GM19023 (cell line): ENCODE measurements at regions not wholly inside any gene's neighbourhood (a gene's known extent, or its start where the extent isn't known, plus 50 kb on each side); places are given as distances from the start of the nearest gene placed in this dataset.
"Not testable (repeated sequence)": the region's sequence is repeated elsewhere in the genome, so short reads cannot be mapped to it uniquely, and the experiment has no call there.

Source experiments
- ATAC-seq: cut with Tn5 transposase; IDR thresholded peaks from one replicate; pipeline ENCODE4 v1.9.1; 2021; ENCODE audit warnings: mild to moderate bottlenecking, moderate library complexity; ENCODE audit not compliant: unreplicated experiment

DNA sequence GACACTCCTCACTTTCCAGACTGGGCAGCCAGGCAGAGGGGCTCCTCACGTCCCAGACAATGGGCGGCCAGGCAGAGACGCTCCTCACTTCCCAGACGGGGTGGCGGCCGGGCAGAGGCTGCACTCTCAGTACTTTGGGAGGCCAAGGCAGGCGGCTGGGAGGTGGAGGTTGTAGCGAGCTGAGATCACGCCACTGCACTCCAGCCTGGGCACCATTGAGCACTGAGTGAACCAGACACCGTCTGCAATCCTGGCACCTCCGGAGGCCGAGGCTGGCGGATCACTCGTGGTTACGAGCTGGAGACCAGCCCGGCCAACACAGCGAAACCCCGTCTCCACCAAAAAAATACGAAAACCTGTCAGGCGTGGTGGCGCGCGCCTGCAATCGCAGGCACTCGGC, 134.1 kb upstream of the BOD1L1 start:
- not testable (repeated sequence) for ATAC-seq

DNA sequence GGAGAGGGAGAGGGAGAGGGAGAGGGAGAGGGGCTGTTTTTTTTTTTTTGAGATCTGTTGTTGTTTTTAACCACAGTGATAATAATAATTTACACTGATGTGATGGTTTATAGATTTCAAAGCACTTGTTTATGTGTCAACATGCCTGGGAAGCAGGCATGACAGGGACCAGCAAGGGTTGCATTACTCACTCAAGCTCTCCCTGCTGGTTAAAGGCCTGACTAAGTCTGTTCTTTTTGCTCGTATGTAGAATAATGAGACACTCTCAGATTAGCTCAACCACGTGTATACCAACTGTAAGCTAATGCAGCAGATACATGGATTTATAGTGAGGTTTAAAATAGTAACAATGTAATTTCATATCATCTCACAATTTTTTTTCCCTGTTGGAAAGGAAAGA, 134.6 kb upstream of the BOD1L1 start:
- no peak for ATAC-seq

DNA sequence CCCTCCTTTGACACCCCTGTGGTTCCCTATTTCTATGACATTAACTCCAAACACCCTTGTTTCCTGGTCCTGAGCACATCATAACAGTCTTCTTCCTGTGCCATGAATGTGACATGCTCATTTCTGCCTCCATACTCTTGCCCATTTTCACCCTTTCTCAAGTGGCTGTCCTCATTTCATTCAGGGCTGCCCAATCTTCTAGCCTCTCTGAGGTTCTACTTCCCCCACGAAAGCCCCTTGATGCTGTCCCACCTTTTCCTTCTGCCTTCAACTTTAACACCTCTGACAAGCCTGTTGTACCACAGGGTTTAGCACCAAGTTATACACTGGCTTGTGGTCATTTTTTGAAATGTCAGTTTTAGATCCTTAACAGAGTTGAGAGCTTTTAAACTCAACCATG, 136.2 kb upstream of the BOD1L1 start:
- ATAC-seq = no peak

DNA sequence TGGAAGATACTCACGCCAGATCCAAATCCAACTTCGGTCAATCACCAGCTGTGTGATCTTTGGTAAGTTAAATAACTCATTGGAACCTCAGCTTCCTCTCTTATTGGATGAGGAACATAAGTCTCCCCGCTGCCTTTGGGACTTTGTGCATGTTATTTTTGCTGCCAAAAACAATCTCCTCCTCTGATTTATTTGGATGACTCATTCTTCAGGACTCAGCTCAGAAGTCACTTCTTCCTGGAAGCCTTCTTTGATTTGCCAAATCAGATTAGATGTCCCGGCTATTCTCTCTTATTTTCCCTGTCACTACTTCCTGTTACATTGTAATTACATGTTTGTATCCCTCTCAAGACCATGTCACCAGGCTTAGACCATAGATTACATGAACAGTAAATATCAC, 138.0 kb upstream of the BOD1L1 start:
- ATAC-seq = no peak

DNA sequence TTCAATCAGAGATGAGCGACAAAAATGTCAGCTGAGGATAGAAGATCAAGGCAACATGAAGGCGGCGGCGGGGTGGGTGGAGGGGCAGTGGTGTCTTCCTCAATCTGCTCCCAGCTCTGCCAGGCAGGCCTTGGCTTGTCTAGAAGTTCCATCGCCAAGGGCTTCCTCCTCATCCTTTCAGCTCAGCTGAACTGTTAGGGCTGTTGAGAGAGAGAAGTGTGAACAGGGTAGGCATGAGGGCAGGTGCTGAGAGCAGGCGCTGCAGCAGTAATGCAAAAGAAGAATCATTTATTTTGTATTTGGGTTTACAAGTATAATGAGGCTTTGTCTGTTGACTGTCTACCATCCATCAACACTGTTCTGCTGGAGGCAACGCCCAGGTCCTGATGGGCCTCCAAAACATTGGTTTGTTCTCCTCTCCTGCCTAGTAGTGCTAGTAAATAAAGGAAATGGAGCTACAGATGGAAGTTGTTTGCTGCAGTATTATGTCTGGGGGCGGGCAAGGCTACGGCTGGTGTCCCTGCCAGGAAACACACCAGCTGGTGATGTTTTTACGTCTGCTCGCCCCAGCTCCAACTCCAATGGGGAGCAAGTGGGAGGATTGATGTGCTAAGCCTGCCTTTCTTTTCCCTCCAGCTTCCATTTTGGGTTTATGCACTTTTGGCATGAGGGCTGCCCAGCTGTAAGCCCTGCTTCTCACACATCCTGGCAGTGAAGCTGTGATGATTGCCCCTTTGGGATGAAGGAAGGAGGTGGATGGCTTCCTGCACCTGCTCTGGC, 139.4 kb upstream of the BOD1L1 start:
- no peak for ATAC-seq

DNA sequence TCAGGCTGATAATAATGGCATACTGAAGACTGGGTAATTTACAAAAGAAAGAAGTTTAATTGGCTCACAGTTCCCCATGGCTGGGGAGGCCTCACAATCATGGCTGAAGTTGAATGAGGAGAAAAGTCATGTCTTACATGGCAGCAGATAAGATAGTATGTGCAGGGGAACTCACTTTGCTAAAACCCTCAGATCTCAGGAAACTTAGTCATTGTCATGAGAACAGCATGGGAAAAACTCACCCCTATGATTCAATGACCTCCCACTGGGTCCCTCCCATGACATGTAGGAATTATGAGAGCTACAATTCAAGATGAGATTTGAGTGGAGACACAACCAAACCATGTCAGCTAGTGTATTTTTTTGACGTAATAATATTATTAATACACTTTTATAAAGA, 149.8 kb upstream of the BOD1L1 start:
- ATAC-seq = no peak

DNA sequence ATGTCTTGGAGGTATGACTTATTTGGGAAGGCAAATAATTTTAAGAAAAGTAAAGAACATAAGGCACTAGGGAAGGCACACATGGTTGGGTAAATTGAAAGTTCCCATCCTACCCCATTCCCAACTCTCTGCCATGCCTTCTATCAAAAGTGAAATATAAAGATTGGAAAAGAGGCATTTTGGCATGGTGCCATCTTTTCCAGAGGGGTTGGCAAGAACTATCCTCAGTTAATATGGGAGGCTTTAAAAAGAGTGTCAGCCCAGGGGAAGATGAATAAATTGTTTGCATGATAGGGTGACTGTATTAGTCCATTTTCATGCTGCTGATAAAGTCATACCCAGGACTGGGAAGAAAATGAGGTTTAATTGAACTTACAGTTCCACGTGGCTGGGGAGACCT, 150.8 kb upstream of the BOD1L1 start:
- no peak for ATAC-seq

DNA sequence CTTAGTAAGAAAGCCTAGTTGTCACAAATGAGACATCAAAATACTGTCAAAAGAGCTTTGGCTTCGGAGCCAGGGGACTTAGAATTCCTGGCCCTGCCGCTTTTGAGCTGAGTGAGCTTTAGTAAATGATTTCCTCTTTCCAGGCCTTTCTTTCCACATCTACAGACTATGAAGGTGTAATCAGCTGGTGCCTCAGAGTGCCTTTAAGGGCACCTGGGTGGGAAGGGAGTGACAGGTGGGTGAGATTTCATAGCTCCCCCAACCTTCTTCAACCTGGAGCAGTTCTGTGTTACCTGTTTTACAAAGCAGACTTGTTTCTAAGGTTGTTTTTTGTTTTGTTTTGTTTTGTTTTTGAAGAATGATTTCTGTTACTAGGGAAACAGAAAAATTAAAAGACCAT, 154.7 kb upstream of the BOD1L1 start:
- ATAC-seq = no peak

DNA sequence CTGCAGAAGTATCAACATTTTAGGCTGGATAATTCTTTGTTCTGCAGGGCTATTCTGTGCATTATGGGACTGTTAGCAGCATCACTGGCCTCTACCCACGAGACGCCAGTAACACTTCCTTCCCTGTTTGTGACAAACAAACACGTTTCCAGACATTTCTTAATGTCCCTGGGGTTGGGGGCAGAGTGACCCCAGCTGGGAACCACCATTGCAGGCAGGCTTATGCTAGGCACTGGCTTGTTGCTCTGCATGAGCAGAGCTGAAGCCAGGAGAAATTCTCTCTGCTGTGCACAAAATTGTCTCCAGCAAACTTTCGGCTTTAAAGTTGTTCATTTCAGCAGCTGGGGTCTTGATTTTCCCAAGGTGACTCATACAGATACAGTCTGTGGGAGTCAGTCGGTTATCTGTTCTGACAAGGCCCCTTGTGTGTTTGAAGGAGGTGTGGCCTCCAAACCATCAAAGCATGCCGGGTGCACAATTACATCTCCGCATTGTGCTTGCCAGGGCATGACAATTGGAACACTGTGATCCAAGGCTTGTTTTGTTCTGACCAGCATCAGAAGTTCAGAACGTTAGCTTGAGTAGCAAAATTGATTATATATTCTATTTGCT, 156.4 kb upstream of the BOD1L1 start:
- ATAC-seq = peak; percentile 54

DNA sequence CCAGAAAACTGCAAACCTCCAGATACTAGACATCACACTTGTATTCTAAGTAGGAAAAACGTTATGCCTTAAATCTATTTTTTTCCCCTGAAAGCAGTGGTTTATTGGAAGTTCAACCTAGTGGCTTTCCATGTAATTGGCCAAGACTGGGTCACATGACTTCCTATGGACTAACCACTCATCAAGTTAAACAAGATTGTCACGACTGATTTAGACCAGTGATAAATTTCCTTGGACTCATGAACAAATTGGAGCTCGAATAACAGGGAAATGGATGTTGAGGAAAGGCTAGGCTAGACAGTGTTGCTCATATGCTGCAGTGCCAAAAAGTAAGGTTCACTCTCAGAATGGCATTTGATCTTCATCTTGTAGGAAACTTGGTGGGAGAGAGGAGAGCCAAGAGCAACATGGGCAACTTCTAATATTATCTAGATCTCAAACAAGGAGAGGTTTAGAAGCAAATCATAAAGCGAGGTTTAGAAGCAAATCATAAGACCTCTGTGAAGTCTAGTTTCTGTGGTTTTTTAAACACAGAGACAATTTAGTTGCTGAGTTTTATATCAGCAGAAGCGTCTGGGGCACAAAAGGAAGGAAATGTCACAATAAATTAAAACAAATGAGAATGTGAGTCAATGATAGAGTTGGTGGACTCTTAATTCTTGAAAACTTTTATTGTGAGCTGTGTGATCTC, 165.6 kb upstream of the BOD1L1 start:
- ATAC-seq = no peak

DNA sequence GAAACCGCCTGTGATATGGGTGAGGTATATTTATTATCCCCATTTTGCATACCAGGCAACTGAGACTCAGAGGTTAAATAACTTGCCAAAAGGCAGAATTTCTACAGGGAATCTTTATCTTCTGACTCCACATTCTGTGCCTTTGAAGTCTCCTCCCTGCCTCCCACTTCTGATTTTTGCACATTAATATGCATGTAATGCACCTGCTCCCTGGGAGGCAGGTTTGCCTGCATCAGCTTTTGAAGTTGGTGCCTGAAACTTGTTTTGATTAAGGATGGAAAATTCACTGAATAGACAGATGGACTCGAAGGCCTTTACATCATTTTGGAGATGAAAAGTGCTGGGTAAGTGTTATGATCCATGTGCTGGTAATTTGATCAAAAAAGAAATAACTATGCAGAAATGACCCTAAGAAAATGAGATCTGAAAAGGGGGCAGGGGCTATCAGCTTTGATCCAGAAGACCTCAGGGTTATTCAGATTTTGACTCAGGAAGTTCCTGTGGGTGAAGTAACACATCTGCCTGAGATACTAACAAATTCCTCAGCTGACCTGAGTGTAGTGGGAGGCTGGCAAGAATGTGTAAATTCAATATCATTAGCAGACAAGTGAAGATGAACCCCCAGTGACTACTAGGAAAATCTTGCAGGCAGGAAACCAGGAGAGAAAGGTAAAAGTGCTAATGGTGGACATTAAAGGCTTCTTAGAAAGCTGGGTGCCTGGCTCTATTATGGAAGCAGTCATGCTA, 167.5 kb upstream of the BOD1L1 start:
- no peak for ATAC-seq

DNA sequence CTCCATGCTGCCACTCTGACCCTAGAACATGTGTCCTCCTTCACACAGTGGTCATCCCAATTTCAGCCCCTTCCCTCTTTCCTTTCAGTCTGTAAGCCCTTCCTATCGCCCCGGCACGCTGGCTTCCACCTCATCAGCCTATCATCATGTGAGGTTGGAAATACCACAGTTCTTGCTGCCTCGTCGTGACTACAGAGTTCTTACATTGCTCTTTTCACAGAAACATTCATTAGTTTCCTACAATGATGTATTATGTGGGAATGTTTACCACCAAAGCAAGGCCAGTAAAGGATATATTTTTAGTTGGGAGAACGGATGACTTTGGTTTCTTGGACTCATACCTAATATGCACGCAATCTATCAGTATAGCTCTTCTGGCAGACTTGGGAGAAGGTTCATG, 169.5 kb upstream of the BOD1L1 start:
- ATAC-seq = no peak

DNA sequence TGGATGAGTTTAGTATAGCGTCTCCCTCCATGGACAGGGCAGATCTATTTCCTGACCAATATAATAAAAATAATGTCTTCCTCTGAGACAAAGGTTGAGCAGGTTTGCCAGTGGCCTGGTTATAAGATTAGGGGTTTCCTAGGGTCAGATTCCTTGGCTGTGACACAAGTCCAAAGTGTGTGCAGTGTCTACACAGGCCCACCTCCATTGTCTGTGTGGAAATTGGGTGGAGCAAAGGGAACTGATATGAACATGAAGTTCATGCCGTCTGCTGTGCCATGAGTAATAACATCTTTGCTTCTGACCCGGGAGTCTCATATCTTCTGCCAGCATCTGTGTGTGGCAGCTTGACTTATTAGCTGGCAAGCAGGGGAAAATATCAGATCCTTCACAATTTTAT, 187.7 kb upstream of the BOD1L1 start:
- no peak for ATAC-seq

DNA sequence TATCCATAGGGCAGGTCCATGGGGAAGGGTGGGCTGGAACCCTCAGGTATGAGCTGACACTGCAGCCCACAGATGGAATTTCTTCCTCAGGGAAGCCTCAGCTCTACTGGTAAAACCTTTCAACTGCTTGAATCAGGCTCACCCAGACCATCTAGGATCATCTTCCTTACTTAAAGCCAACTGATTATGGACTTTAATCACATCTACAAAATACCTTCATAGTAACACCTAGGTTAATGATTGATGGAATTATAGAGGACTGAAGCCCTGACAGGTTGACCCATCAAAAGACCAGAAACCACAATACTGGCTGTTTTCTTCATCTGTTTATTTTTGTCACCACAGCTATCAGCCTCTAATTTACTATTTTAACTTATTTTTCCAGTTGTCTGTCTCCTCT, 188.9 kb upstream of the BOD1L1 start:
- ATAC-seq = no peak

DNA sequence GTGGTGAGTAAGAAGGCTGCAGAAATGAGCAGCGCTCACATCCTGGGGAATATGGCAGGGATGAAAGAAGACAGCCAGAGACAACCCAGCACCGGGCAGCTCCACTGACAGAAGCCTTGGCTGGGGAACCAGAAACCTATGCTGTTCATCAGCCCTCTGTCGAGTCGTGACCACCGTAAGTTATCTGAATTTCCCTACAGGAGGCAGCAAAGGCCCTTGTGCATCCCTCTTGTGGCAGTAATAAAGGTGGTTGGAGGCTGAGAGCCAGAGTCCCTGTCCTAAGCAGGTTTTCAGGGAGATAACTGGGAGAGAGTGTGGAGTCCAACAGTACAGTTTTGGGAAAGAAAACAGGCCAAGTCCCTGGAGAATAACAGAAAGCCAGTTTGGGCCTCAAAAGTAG, 194.0 kb upstream of the BOD1L1 start:
- no peak for ATAC-seq

DNA sequence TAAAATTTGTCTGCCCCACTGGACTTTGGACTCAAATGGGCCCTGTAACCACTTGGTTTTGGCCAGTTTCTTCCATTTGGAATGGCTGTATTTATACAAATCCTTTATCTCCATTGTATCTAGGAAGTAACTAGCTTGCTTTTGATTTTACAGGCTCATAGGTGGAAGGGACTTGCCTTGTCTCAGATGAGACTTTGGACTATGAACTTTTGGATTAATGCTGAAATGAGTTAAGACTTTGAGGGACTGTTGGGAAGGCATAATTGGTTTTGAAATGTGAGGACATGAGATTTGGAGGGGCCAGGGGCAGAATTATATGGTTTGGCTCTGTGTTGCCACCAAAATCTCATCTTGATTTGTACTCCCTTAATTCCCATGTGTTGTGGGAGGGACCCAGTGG, 198.3 kb upstream of the BOD1L1 start:
- ATAC-seq = not testable (repeated sequence)

DNA sequence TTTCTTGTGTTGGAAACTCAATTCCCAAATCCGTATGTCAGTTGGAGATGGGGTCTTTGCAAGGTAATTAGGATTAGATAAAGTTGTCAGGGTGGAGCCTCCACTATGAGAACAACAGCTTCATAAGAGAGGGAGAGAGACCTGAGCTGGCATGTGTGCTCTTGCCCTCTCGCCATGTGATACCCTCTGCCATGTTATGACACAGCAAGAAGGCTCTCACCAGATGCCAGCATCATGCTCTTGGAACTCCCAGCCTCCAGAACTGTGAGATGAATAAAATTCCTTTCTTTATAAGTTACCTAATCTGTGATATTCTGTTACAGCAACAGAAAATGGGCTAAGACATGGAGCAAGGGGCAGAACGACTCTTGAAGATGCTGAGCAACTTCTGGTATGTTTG, 201.9 kb upstream of the BOD1L1 start:
- ATAC-seq = no peak

DNA sequence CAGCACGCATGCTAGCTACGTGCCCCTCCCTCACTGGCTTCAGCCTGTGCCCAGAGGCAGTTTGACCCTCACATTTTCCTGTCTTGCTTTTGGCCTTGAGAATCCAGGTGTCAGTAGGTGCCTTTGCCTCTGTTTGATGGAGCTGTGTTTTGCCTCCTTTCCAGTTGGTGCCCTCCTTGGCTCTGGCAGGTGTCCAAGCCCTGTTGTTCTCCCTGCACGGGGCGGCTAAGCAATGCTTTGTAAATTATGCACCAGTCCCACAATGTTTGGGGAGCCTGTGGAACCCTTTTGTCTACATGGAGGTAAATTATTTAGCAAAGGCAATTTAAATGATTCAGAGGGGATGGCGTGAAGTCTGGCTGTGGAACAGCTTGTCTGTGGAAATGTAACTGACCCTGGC, 202.9 kb upstream of the BOD1L1 start:
- no peak for ATAC-seq

DNA sequence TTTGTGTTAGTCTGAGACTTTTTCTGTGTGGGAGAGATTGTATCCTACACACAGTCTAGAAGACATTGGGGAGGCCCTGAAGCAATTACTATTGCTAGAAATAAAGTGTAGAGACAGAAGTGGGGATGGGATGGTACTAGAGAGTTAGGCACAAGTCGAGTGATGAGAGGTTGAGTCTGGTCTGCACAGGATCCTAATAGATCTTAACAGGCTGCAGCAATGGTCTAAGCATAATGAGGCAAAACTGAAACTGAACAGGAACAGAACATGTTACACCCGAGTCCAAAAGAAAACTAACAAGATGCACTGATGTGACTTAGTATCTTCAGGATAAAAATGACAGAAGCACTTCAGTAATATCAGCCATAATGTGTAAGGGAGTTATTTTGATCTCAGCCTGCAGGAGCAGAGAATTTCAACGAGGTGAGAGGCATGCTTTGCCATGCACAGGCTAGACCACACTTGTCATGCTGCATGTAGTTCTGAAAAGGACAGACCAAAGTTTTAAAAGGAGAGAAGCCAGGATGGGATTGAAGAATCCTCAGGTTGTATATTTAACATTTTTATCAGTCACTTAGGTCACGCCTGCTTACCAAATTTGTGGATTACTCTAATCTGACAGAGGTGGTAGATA, 205.8 kb upstream of the BOD1L1 start:
- ATAC-seq = no peak

DNA sequence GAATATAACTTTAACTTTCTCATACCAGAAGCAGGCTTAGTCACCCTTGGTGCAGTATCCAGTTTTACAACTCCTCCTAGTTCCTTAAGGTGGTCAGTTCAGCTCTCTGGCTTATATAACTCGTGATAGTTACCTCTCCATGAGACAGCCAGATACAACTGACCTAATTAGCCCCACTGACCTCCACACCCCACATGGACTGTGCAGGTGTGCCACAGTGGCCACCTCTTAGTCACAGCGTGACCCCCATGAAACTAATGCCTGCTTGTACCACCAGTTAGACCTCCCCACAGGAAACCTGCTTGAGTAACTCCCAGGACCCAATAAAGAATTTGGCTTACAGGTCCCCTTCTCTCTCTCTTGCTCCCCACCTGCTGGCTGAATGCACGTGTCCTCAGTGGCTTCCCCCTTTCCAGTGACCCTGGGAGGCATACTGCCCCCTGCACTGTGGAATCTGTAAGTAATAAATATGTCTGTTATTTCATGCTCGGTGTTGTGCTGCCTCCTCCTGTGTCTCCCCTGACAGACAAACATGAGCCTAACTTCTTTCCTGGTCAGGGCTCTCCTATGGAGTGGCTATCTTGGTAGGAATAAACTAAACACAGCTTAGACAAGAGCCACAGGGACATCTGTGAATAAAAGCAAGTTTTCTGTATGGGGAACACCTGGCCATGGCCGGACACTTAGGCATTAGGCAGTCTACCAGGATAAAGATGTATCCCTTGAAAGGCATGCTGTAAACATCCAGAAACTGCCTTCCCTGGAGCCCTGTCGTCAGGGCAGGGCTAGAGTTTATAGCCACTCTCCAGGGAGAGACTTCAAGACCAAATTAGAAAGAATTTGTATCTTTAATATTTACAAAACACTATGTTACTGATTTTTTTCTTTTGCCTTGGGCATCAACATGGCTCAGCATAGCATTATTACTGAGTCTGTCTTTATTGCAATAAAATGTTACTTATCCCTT, 209.7 kb upstream of the BOD1L1 start:
- ATAC-seq = no peak
